HEK293 (cell line): ENCODE measurements at regions not wholly inside any gene's neighbourhood (a gene's known extent, or its start where the extent isn't known, plus 50 kb on each side); places are given as distances from the start of the nearest gene placed in this dataset.

Source experiments
- CTCF ChIA-PET: fragments of 350-600 bp; formaldehyde crosslinking; extraction: SDS; loops from one replicate; lab custom pipeline; 2021; ENCODE audit warnings: antibody characterized with exemption; lab: Yijun Ruan, JAX
- POLR2A ChIA-PET: fragments of 300-600 bp; formaldehyde crosslinking; extraction: SDS; loops from one replicate; lab custom pipeline; 2020; ENCODE audit warnings: antibody characterized with exemption, inconsistent platforms; lab: Yijun Ruan, JAX
- H3K27ac ChIP-seq: fragments of 200-500 bp; sonication (Bioruptor generic); 2 replicates; pipeline ENCODE4 v1.5.1; 2014; ENCODE audit warnings: low read depth, low read length, control low read depth, inconsistent platforms; ENCODE audit errors: extremely low read depth
- H3K36me3 ChIP-seq, 2 experiments: fragments of 200-500 bp in 1 of 2; sonication (Bioruptor generic) in 1 of 2; 1 replicate in 1 of 2; 2 replicates in 1 of 2; pipeline ENCODE4 v1.5.1; 2014 to 2017; ENCODE audit warnings: inconsistent platforms in 2 of 2, low read length in 2 of 2; ENCODE audit not compliant: control insufficient read depth in 2 of 2, insufficient read depth in 1 of 2
- H3K4me1 ChIP-seq: fragments of 200-500 bp; sonication (Bioruptor generic); 2 replicates; pipeline ENCODE4 v1.5.1; 2014; ENCODE audit warnings: mild to moderate bottlenecking, low read length, inconsistent platforms; ENCODE audit not compliant: control insufficient read depth, insufficient read depth
- H3K4me3 ChIP-seq: 2 replicates; pipeline ENCODE4 v1.5.1; 2011; ENCODE audit warnings: low read depth, mild to moderate bottlenecking, control low read depth, low read length, moderate library complexity
- H3K9me3 ChIP-seq: fragments of 200-500 bp; sonication (Bioruptor generic); 2 replicates; pipeline ENCODE4 v1.5.1; 2014; ENCODE audit warnings: low read depth, low read length, inconsistent platforms; ENCODE audit not compliant: control insufficient read depth, insufficient read depth
- KLF9 ChIP-seq: fragments of 450-650 bp; formaldehyde crosslinking; IDR thresholded peaks from 2 replicates; pipeline ENCODE4 v1.5.1; 2016; ENCODE audit warnings: missing biosample characterization, missing genetic modification characterization, low read depth
- PRDM2 ChIP-seq: fragments of 450-650 bp; formaldehyde crosslinking; IDR thresholded peaks from 2 replicates; pipeline ENCODE4 v1.5.1; 2016; ENCODE audit warnings: missing biosample characterization, missing genetic modification characterization, borderline replicate concordance
- ZBTB11 ChIP-seq: fragments of 450-650 bp; formaldehyde crosslinking; conservative IDR thresholded peaks from 2 replicates; pipeline ENCODE4 v1.5.1; 2016; ENCODE audit warnings: low read depth, missing biosample characterization, missing genetic modification characterization
- ZFP69B ChIP-seq: fragments of 450-650 bp; formaldehyde crosslinking; IDR thresholded peaks from 2 replicates; pipeline ENCODE4 v1.5.1; 2016; ENCODE audit warnings: missing biosample characterization, missing genetic modification characterization
- ZIC2 ChIP-seq: fragments of 450-650 bp; formaldehyde crosslinking; IDR thresholded peaks from 2 replicates; pipeline ENCODE4 v1.5.1; 2016; ENCODE audit warnings: missing biosample characterization, missing genetic modification characterization
- ZNF157 ChIP-seq: fragments of 450-650 bp; formaldehyde crosslinking; IDR thresholded peaks from 2 replicates; pipeline ENCODE4 v1.5.1; 2016; ENCODE audit warnings: missing biosample characterization, missing genetic modification characterization
- ZNF311 ChIP-seq: fragments of 450-650 bp; formaldehyde crosslinking; IDR thresholded peaks from 2 replicates; pipeline ENCODE4 v1.5.1; 2017; ENCODE audit warnings: missing biosample characterization, missing genetic modification characterization, borderline replicate concordance
- ZNF354C ChIP-seq: fragments of 450-650 bp; formaldehyde crosslinking; IDR thresholded peaks from 2 replicates; pipeline ENCODE4 v1.5.1; 2016; ENCODE audit warnings: missing biosample characterization, missing genetic modification characterization, low read depth, borderline replicate concordance
- ZNF37A ChIP-seq: fragments of 450-650 bp; IDR thresholded peaks from 2 replicates; pipeline ENCODE4 v1.5.1; 2018; ENCODE audit warnings: missing biosample characterization, missing genetic modification characterization
- ZNF571 ChIP-seq: fragments of 450-650 bp; formaldehyde crosslinking; IDR thresholded peaks from 2 replicates; pipeline ENCODE4 v1.5.0; 2017; ENCODE audit warnings: missing biosample characterization, missing genetic modification characterization
- ZNF580 ChIP-seq: fragments of 450-650 bp; formaldehyde crosslinking; IDR thresholded peaks from 2 replicates; pipeline ENCODE4 v1.5.1; 2016; ENCODE audit warnings: missing biosample characterization, missing genetic modification characterization
- ZNF596 ChIP-seq: fragments of 450-650 bp; IDR thresholded peaks from 2 replicates; pipeline ENCODE4 v1.5.0; 2018; ENCODE audit warnings: missing biosample characterization, mild to moderate bottlenecking, missing genetic modification characterization, moderate library complexity
- ZNF677 ChIP-seq: fragments of 450-650 bp; IDR thresholded peaks from 2 replicates; pipeline ENCODE4 v1.5.0; 2018; ENCODE audit warnings: missing biosample characterization, mild to moderate bottlenecking, missing genetic modification characterization, moderate library complexity
- ZNF692 ChIP-seq: fragments of 450-650 bp; formaldehyde crosslinking; IDR thresholded peaks from 2 replicates; pipeline ENCODE4 v1.5.1; 2016; ENCODE audit warnings: missing biosample characterization, missing genetic modification characterization

GRCh38 chr2:107615039-107615438 lies 211.7 kb upstream of the RGPD4 start:
- no peaks in the 10 kb centered on the region for H3K36me3 ChIP-seq
- ChIA-PET POLR2A (no interaction called here), CTCF (no interaction called here)
- H3K9me3 ChIP-seq, result no peaks in the 10 kb centered on the region
- no peaks in the 10 kb centered on the region for H3K4me1 ChIP-seq
- H3K4me3 ChIP-seq, result no peak overlapping the region
- TF ChIP-seq ZIC2 (tag by site-specific recombination), result no peak
- TF ChIP-seq ZFP69B (tag by site-specific recombination), result no peak
- TF ChIP-seq ZNF692 (tag by site-specific recombination), result no peak
- TF ChIP-seq PRDM2 (tag by site-specific recombination), result no peak
- TF ChIP-seq ZNF677 (tag by site-specific recombination), result no peak
- no peak for TF ChIP-seq ZNF580 (tag by site-specific recombination)
- no peak for TF ChIP-seq ZNF157 (tag by site-specific recombination)
- no peak for TF ChIP-seq ZNF596 (tag by site-specific recombination)
- TF ChIP-seq ZNF354C (tag by site-specific recombination), result no peak
- no peak for TF ChIP-seq KLF9
- TF ChIP-seq ZNF311 (tag by site-specific recombination), result no peak
- no peak overlapping the region for H3K27ac ChIP-seq

GRCh38 chr2:107618769-107619168 lies 207.9 kb upstream of the RGPD4 start:
- TF ChIP-seq ZBTB11 (tag by site-specific recombination) (no peak), ZNF37A (tag by site-specific recombination) (no peak), ZNF571 (no peak)
- Histone ChIP-seq H3K9me3 (no peaks in the 10 kb centered on the region), H3K36me3 (no peaks in the 10 kb centered on the region), H3K27ac (no peak overlapping the region), H3K4me1 (no peaks in the 10 kb centered on the region), H3K4me3 (no peak overlapping the region)
- ChIA-PET CTCF (interaction anchor here (0.6 kb wide), 1 partner anchor 31 kb away, joined by 4 read pairs; no protein-coding TSS in a partner anchor), POLR2A (no interaction called here)
